H1 (cell line): ENCODE measurements at regions not wholly inside any gene's neighbourhood (a gene's known extent, or its start where the extent isn't known, plus 50 kb on each side); places are given as distances from the start of the nearest gene placed in this dataset.

Source experiments
- CHD7 ChIP-seq: fragments of 300-600 bp; sonication (generic); IDR thresholded peaks from 2 replicates; pipeline ENCODE4 v1.7.1; 2012; ENCODE audit warnings: low read length, moderate library complexity, mild to moderate bottlenecking, inconsistent platforms; ENCODE audit not compliant: insufficient replicate concordance

DNA sequence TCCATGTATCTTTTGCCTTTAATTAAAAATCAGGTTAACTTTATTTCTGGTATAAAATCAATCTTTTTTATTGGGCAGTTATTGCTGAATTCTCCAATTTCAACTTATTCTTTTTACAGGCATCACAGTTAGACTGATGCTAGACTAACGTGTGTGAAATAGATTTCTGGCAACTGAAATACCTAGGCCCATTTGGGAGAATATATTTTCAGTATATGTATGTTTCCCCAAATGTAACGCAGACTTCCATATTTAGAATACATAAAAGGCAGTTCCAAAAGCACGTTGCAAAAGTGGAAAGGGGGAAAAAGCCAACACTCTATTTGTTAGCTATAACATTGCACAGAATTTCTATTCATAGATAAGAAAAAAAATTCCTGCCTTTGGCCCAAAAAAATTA is 297.0 kb downstream of the ATP23 start (continued):
- TF ChIP-seq CHD7 = no peak
